ENCODE measurements at regions not wholly inside any gene's neighbourhood (a gene's known extent, or its start where the extent isn't known, plus 50 kb on each side); places are given as distances from the start of the nearest gene placed in this dataset.

GRCh38 chr2:208627110-208627884 is 220.7 kb downstream of the PTH2R start:
- Histone ChIP-seq H3K27ac (ENCODE audit: low read length) (no peak overlapping the region), H3K4me3 (ENCODE audit: low read depth in 1 of 2, low read length in 2 of 2) (no peak overlapping the region), H3K4me2 (ENCODE audit: insufficient read depth, low read length) (no peak overlapping the region), H3K36me3 (ENCODE audit: insufficient read depth, low read length) (no peaks in the 10 kb centered on the region), H3K79me2 (ENCODE audit: insufficient read depth, low read length) (no peaks in the 10 kb centered on the region), H3K9ac (ENCODE audit: low read depth, low read length) (no peak overlapping the region), H4K20me1 (ENCODE audit: insufficient read depth, low read length) (no peaks in the 10 kb centered on the region), H3K4me1 (ENCODE audit: insufficient read depth, low read length) (no peaks in the 10 kb centered on the region), H3K9me3 (ENCODE audit: insufficient read depth, low read length, severe bottlenecking) (no peaks in the 10 kb centered on the region), H2AFZ (ENCODE audit: low read depth, low read length) (no peak overlapping the region), H3K27me3 (ENCODE audit: insufficient read depth, low read length, poor library complexity) (no peaks in the 10 kb centered on the region)
- TF ChIP-seq EZH2 (IDR thresholded peaks at IDR 0.05; ENCODE audit: borderline replicate concordance, low read depth, low read length, severe bottlenecking) = no peak
- ATAC-seq (ENCODE audit: insufficient read depth, low read depth) (no peak), DNase-seq (no peak)

- H3K9me3 ChIP-seq (ENCODE audit: insufficient read depth, low read length, severe bottlenecking) = no peaks in the 10 kb centered on the region
- no peak overlapping the region for H3K4me2 ChIP-seq (ENCODE audit: insufficient read depth, low read length)
- no peaks in the 10 kb centered on the region for H3K79me2 ChIP-seq (ENCODE audit: insufficient read depth, low read length)
- no peak for DNase-seq
- no peak for ATAC-seq (ENCODE audit: insufficient read depth, low read depth)
- H3K27me3 ChIP-seq (ENCODE audit: insufficient read depth, low read length, poor library complexity) = no peaks in the 10 kb centered on the region
- no peaks in the 10 kb centered on the region for H3K4me1 ChIP-seq (ENCODE audit: insufficient read depth, low read length)
- no peaks in the 10 kb centered on the region for H4K20me1 ChIP-seq (ENCODE audit: insufficient read depth, low read length)
- TF ChIP-seq CTCF (IDR thresholded peaks at IDR 0.05; ENCODE audit: borderline replicate concordance, extremely low read depth, low read length, poor library complexity, severe bottlenecking) (no peak), EZH2 (IDR thresholded peaks at IDR 0.05; ENCODE audit: borderline replicate concordance, low read depth, low read length, severe bottlenecking) (no peak)
- no peaks in the 10 kb centered on the region for H3K36me3 ChIP-seq (ENCODE audit: insufficient read depth, low read length)
- no peak overlapping the region for H3K27ac ChIP-seq (ENCODE audit: low read length)
- H3K4me3 ChIP-seq (ENCODE audit: low read depth in 1 of 2, low read length in 2 of 2) = no peak overlapping the region
- no peak overlapping the region for H2AFZ ChIP-seq (ENCODE audit: low read depth, low read length)
- H3K9ac ChIP-seq (ENCODE audit: low read depth, low read length) = no peak overlapping the region
These were observed 221.3 kb downstream of the PTH2R start for GRCh38 chr2:208627916-208628315.

- Histone ChIP-seq H3K4me3 (ENCODE audit: low read depth in 1 of 2, low read length in 2 of 2) (no peak overlapping the region), H4K20me1 (ENCODE audit: insufficient read depth, low read length) (no peaks in the 10 kb centered on the region), H3K27me3 (ENCODE audit: insufficient read depth, low read length, poor library complexity) (no peaks in the 10 kb centered on the region), H3K36me3 (ENCODE audit: insufficient read depth, low read length) (no peaks in the 10 kb centered on the region), H2AFZ (ENCODE audit: low read depth, low read length) (no peak overlapping the region), H3K9ac (ENCODE audit: low read depth, low read length) (no peak overlapping the region), H3K79me2 (ENCODE audit: insufficient read depth, low read length) (no peaks in the 10 kb centered on the region), H3K4me1 (ENCODE audit: insufficient read depth, low read length) (no peaks in the 10 kb centered on the region), H3K27ac (ENCODE audit: low read length) (no peak overlapping the region), H3K4me2 (ENCODE audit: insufficient read depth, low read length) (no peak overlapping the region), H3K9me3 (ENCODE audit: insufficient read depth, low read length, severe bottlenecking) (no peaks in the 10 kb centered on the region)
- DNase-seq (no peak), ATAC-seq (ENCODE audit: insufficient read depth, low read depth) (no peak)
- no peak for TF ChIP-seq EZH2 (IDR thresholded peaks at IDR 0.05; ENCODE audit: borderline replicate concordance, low read depth, low read length, severe bottlenecking)
- no peak for TF ChIP-seq CTCF (IDR thresholded peaks at IDR 0.05; ENCODE audit: borderline replicate concordance, extremely low read depth, low read length, poor library complexity, severe bottlenecking)
These were observed 231.5 kb downstream of the PTH2R start for GRCh38 chr2:208638059-208638458.

GRCh38 chr2:208642125-208642779 is 235.7 kb downstream of the PTH2R start:
- H3K4me3 ChIP-seq (ENCODE audit: low read depth in 1 of 2, low read length in 2 of 2) = no peak overlapping the region
- no peaks in the 10 kb centered on the region for H3K9me3 ChIP-seq (ENCODE audit: insufficient read depth, low read length, severe bottlenecking)
- H3K4me1 ChIP-seq (ENCODE audit: insufficient read depth, low read length) = no peaks in the 10 kb centered on the region
- DNase-seq (no peak), ATAC-seq (ENCODE audit: insufficient read depth, low read depth) (no peak)
- no peak overlapping the region for H3K4me2 ChIP-seq (ENCODE audit: insufficient read depth, low read length)
- no peaks in the 10 kb centered on the region for H4K20me1 ChIP-seq (ENCODE audit: insufficient read depth, low read length)
- no peaks in the 10 kb centered on the region for H3K79me2 ChIP-seq (ENCODE audit: insufficient read depth, low read length)
- no peaks in the 10 kb centered on the region for H3K36me3 ChIP-seq (ENCODE audit: insufficient read depth, low read length)
- TF ChIP-seq CTCF (IDR thresholded peaks at IDR 0.05; ENCODE audit: borderline replicate concordance, extremely low read depth, low read length, poor library complexity, severe bottlenecking) (no peak), EZH2 (IDR thresholded peaks at IDR 0.05; ENCODE audit: borderline replicate concordance, low read depth, low read length, severe bottlenecking) (no peak)
- no peaks in the 10 kb centered on the region for H3K27me3 ChIP-seq (ENCODE audit: insufficient read depth, low read length, poor library complexity)
- no peak overlapping the region for H2AFZ ChIP-seq (ENCODE audit: low read depth, low read length)
- no peak overlapping the region for H3K9ac ChIP-seq (ENCODE audit: low read depth, low read length)
- H3K27ac ChIP-seq (ENCODE audit: low read length) = no peak overlapping the region

All from DND-41 (cell line).